ENCODE measurements at regions not wholly inside any gene's neighbourhood (a gene's known extent, or its start where the extent isn't known, plus 50 kb on each side); places are given as distances from the start of the nearest gene placed in this dataset.
A peak's percentile ranks its signal among the peaks of the same experiment; 100 is the strongest.

DNA sequence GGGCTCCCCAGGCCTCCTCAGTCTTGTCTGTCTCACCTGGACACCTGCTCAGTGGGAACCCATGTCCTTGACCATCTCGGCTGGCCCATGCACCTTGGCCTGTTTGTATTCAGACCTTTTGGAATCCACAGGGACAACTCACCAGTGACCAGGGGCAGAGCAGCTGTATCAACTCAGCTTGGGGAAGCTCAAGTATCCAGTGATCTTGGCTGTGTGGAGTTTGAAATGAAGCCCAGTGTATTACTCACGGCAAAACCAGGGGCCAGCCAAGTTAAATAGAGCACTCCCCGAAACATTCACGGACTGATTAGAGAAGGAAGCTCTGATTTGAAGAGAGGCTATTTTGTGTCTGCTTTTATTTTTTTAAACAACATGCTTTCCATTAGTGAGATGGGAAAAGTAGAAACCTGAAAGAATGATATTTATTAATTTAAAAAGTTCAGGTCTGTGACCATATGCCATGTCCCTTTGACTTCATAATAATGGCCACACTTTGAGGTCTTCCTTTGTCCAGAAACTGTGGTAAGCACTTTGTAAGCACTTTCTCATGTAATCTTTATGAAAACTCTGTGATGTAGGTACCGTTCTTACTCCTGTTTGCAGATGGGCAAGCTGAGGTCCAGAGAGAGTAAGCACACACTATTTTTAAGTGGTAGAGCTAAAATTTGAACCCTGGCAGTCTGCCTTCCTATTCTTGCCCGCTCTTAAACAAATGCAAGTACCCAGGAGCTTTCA, 656.5 kb downstream of the BNC2 start (continued):
- TF ChIP-seq USF2 (IDR thresholded peaks at IDR 0.05; ENCODE audit: borderline replicate concordance, low read depth, low read length) (no peak), NFIC (IDR thresholded peaks at IDR 0.05; ENCODE audit: borderline replicate concordance) (peak; percentile 98), MAX (IDR thresholded peaks at IDR 0.05; ENCODE audit: low read depth) (peak; percentile 58; the same call in 1 of the 2 replicates), RAD21 (IDR thresholded peaks at IDR 0.05; ENCODE audit: low read length) (no peak), NRF1 (IDR thresholded peaks at IDR 0.05; ENCODE audit: low read depth, low read length) (no peak), MXI1 (IDR thresholded peaks at IDR 0.05; ENCODE audit: low read depth, low read length) (no peak), RXRA (IDR thresholded peaks at IDR 0.05; ENCODE audit: borderline replicate concordance, low read depth) (peak; percentile 82; the same call in 1 of the 2 replicates), TCF12 (IDR thresholded peaks at IDR 0.05) (peak; percentile 94), GABPA (IDR thresholded peaks at IDR 0.05; ENCODE audit: low read depth) (no peak), EP300 (IDR thresholded peaks at IDR 0.05; ENCODE audit: borderline replicate concordance in 1 of 2, low read depth in 1 of 2, low read length in 1 of 2) (peak in 1 of 2 experiments; percentile 84; a peak in 2 of 4 replicates), JUND (IDR thresholded peaks at IDR 0.05) (peak; percentile 78), YY1 (IDR thresholded peaks at IDR 0.05; ENCODE audit: low read depth) (no peak), FOXM1 (IDR thresholded peaks at IDR 0.05; ENCODE audit: low read depth) (no peak), GATA2 (CRISPR knock-in tag; IDR thresholded peaks at IDR 0.05) (no peak), CHD2 (IDR thresholded peaks at IDR 0.05; ENCODE audit: low read length, partially characterized antibody) (no peak), FOXJ3 (CRISPR knock-in tag; IDR thresholded peaks at IDR 0.05) (no peak), SIN3A (IDR thresholded peaks at IDR 0.05; ENCODE audit: borderline replicate concordance, low read depth, low read length) (0 out of 2 replicates have a peak, but pooled peaks have one; percentile 42), RFX5 (IDR thresholded peaks at IDR 0.05; ENCODE audit: low read length) (no peak), ELF1 (IDR thresholded peaks at IDR 0.05) (no peak)

GRCh38 chr9:16214677-16215352, 655.7 kb downstream of the BNC2 start:
- Histone ChIP-seq H3K4me1 (ENCODE audit: control insufficient read depth in 1 of 2, insufficient read depth in 2 of 2, low read depth in 1 of 2, low read length in 1 of 2) (peaks cover 0 to 27% of the 10 kb centered on the region in 2 experiments; a peak in 2 of 4 replicates), H3K9ac (no peak overlapping the region), H3K27me3 (ENCODE audit: insufficient read depth) (no peaks in the 10 kb centered on the region), H3K4me3 (ENCODE audit: low read depth in 2 of 2, low read length in 1 of 2) (no peak overlapping the region), H3F3A (replicated peaks; ENCODE audit: insufficient read depth) (peaks cover 16% of the 10 kb centered on the region), H2AFZ (ENCODE audit: low read depth) (no peak overlapping the region), H3K9me2 (no peaks in the 10 kb centered on the region), H3K4me2 (0 out of 2 replicates have a peak overlapping the region, but pooled peaks have one; percentile 22), H3K36me3 (replicated peaks in 1 of 2; ENCODE audit: control insufficient read depth in 1 of 2, insufficient read depth in 2 of 2, low read length in 1 of 2) (no peaks in the 10 kb centered on the region), H3K9me3 (0 out of 2 replicates have a peak, but pooled peaks cover 6% of the 10 kb centered on the region), H4K20me1 (ENCODE audit: insufficient read depth) (no peaks in the 10 kb centered on the region), H3K79me2 (ENCODE audit: insufficient read depth) (no peaks in the 10 kb centered on the region), H3K27ac (ENCODE audit: low read depth in 2 of 2, low read length in 1 of 2) (peak overlapping the region in 1 of 2 experiments; percentile 78; a peak in 2 of 4 replicates)
- POLR2A ChIA-PET, result no interaction called here
- 93% methylated on average over 16 of the region's 16 CpGs for WGBS (ENCODE audit: low lambda C conversion rate)
- no peak for TF ChIP-seq TEAD4 (IDR thresholded peaks at IDR 0.05; ENCODE audit: borderline replicate concordance, insufficient read depth)
- no peak for TF ChIP-seq MEF2A (IDR thresholded peaks at IDR 0.05; ENCODE audit: borderline replicate concordance, low read depth)
- TF ChIP-seq NFIC (IDR thresholded peaks at IDR 0.05; ENCODE audit: borderline replicate concordance), result no peak
- TF ChIP-seq, protein P1, sequence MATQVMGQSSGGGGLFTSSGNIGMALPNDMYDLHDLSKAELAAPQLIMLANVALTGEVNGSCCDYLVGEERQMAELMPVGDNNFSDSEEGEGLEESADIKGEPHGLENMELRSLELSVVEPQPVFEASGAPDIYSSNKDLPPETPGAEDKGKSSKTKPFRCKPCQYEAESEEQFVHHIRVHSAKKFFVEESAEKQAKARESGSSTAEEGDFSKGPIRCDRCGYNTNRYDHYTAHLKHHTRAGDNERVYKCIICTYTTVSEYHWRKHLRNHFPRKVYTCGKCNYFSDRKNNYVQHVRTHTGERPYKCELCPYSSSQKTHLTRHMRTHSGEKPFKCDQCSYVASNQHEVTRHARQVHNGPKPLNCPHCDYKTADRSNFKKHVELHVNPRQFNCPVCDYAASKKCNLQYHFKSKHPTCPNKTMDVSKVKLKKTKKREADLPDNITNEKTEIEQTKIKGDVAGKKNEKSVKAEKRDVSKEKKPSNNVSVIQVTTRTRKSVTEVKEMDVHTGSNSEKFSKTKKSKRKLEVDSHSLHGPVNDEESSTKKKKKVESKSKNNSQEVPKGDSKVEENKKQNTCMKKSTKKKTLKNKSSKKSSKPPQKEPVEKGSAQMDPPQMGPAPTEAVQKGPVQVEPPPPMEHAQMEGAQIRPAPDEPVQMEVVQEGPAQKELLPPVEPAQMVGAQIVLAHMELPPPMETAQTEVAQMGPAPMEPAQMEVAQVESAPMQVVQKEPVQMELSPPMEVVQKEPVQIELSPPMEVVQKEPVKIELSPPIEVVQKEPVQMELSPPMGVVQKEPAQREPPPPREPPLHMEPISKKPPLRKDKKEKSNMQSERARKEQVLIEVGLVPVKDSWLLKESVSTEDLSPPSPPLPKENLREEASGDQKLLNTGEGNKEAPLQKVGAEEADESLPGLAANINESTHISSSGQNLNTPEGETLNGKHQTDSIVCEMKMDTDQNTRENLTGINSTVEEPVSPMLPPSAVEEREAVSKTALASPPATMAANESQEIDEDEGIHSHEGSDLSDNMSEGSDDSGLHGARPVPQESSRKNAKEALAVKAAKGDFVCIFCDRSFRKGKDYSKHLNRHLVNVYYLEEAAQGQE (IDR thresholded peaks at IDR 0.05; ENCODE audit: low read depth, low read length), result no peak
- no peak for TF ChIP-seq GATA2 (CRISPR knock-in tag; IDR thresholded peaks at IDR 0.05)
- no peak for TF ChIP-seq ZBTB33 (IDR thresholded peaks at IDR 0.05; ENCODE audit: borderline replicate concordance, low read depth)
- CTCF ChIA-PET, result interaction anchor here (0.7 to 1.8 kb wide), 2 partner anchors 11 to 315 kb away, joined by 3 to 6 read pairs; no protein-coding TSS in a partner anchor
- no peak for DNase-seq

All from SK-N-SH (cell line).